Natural killer cell treated with Interleukin-12 subunit alpha and Interleukin-12 subunit beta and Interleukin-15 and Interleukin-18, amount 100 ng/mL, for 72 hours (primary cell): ENCODE measurements at regions not wholly inside any gene's neighbourhood (a gene's known extent, or its start where the extent isn't known, plus 50 kb on each side); places are given as distances from the start of the nearest gene placed in this dataset.
A peak's percentile ranks its signal among the peaks of the same experiment; 100 is the strongest.

Source experiments
- ATAC-seq, 2 donors: fragments of 150-1000 bp; cut with Tn5 transposase in 1 of 2; sonication (Bioruptor Pico), chemical (Tn5 transposase) in 1 of 2; 2 replicates each; pipeline ENCODE4 v1.10.0; 2021
- DNase-seq: peaks from one replicate; pipeline ENCODE4 v3.0.0; 2022; ENCODE audit warnings: low spot score
- H3K27ac Mint-ChIP-seq, 2 donors: 1 replicate in 1 of 2; 2 replicates in 1 of 2; pipeline ENCODE4 v1.8.0; 2022; ENCODE audit warnings: mixed read lengths in 2 of 2, mild to moderate bottlenecking in 1 of 2, moderate library complexity in 1 of 2
- H3K27me3 Mint-ChIP-seq, 2 donors: 1 replicate in 1 of 2; 2 replicates in 1 of 2; pipeline ENCODE4 v1.8.0; 2022; ENCODE audit warnings: mixed read lengths in 2 of 2
- H3K36me3 Mint-ChIP-seq: one replicate; pipeline ENCODE4 v1.8.0; 2022; ENCODE audit warnings: mixed read lengths
- H3K4me1 Mint-ChIP-seq, 2 donors: 1 replicate in 1 of 2; 2 replicates in 1 of 2; pipeline ENCODE4 v1.8.0; 2022; ENCODE audit warnings: low read depth in 2 of 2, mixed read lengths in 2 of 2, mild to moderate bottlenecking in 1 of 2
- H3K4me3 Mint-ChIP-seq: one replicate; pipeline ENCODE4 v1.8.0; 2022; ENCODE audit warnings: mixed read lengths
- H3K9me3 Mint-ChIP-seq: 2 replicates; pipeline ENCODE4 v1.8.0; 2022; ENCODE audit warnings: mixed read lengths

DNA sequence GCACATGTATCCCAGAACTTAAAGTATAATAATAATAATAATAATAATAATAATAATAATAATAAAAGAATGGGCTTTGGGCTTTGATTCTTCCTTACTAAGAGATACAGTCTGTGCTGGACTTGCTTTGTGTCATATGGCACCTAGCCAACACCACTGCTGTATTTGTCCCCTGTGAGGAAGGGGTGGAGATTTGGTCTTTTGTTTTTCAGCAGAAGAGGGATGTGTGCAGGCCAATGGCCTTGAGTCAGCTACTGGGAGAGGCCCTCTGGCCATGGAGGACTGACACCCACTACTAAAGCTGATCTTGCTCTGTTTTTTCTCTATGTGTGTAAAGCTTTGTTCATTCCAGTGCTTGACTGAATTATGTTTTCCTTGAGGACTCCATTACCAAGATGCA lies 573.0 kb upstream of the PCDH15 start:
- no peaks in the 10 kb centered on the region for H3K27me3 Mint-ChIP-seq
- no peak overlapping the region for H3K4me3 Mint-ChIP-seq
- H3K4me1 Mint-ChIP-seq, result no peaks in the 10 kb centered on the region

DNA sequence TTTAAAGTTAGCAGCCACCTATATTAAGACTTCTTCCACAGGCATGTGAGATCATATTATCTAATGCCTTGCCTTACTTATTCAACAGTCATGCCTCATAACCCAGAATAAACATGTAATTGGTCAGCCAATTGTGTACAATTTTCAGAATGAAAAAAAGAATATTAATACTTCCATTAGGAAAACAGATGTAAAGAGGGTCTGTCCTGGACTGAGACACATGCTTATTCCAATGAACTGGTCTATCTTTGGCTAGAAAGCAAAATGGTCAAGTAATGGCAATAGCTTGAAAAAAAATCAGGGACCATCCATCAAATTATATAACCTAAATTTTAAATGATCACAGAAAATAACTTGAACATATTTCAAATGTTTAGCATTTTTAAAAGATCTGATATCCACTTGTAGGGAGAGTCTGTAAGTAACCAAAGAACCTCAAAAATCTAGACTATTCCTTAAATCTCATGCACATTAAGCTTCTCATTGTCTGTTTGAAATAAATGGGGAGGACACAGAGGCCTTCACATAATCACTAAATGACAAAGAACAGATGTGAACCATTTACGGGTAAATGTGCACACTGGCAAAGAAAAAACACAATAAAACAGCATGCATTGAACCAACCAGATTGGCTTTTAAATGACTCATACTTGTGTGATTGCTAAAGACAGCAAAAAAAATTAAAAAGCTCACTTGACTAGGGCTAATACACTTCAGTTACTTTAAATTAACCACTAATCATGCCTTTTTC lies 568.8 kb upstream of the PCDH15 start:
- no peak for ATAC-seq
- Mint-ChIP-seq H3K36me3 (no peaks in the 10 kb centered on the region), H3K27ac (no peak overlapping the region), H3K4me1 (no peaks in the 10 kb centered on the region), H3K4me3 (no peak overlapping the region), H3K27me3 (no peaks in the 10 kb centered on the region), H3K9me3 (peaks cover 4% of the 10 kb centered on the region)
- DNase-seq, result no peak

More for the DNA sequence above, 573.0 kb upstream of the PCDH15 start:
- DNase-seq (no peak), ATAC-seq (no peak)
- Mint-ChIP-seq H3K9me3 (peaks cover 7% of the 10 kb centered on the region), H3K27ac (no peak overlapping the region), H3K36me3 (no peaks in the 10 kb centered on the region)

DNA sequence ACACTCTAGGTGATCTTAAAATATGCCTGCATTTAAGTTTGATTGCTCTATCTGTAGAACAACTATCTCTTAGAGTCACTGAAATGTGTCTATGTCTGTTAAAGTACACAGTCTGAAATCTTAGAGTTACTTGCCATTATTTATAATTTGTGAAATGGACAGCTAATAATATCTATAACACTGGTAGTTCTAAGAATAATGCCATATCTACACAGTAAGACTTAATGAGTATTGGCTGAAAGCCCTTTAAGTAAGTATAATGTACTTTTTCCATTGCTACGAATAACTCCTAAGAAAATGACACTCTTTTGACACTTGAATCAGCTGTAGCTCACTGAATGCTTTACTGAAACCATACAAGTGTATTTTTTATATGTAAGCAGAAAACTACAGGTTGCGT lies 567.4 kb upstream of the PCDH15 start:
- ATAC-seq (no peak), DNase-seq (no peak)
- H3K4me3 Mint-ChIP-seq, result no peak overlapping the region
- H3K36me3 Mint-ChIP-seq, result no peaks in the 10 kb centered on the region
- H3K9me3 Mint-ChIP-seq, result peaks cover 4% of the 10 kb centered on the region
- no peak overlapping the region for H3K27ac Mint-ChIP-seq
- no peaks in the 10 kb centered on the region for H3K27me3 Mint-ChIP-seq
- H3K4me1 Mint-ChIP-seq, result no peaks in the 10 kb centered on the region

DNA sequence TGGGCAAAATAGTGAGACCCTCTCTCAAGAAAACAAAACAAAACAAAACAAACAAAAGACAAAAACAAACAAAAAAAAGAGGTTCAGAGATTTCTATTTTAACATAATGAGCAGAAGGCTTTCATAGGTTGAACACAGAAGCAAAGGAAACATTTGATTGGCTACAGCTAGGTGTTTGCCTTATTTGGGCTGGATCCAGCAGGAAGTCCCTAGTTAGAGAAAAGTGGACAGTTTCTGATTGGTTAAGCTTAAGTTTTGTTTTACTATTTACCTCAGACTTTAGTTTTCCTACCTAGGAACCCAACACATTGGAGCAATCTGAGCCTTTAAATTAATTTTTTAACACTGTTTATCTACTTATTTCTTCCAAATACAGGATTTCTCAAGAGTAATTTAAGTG lies 566.5 kb upstream of the PCDH15 start:
- ATAC-seq, result no peak
- Mint-ChIP-seq H3K4me3 (no peak overlapping the region), H3K36me3 (no peaks in the 10 kb centered on the region)

DNA sequence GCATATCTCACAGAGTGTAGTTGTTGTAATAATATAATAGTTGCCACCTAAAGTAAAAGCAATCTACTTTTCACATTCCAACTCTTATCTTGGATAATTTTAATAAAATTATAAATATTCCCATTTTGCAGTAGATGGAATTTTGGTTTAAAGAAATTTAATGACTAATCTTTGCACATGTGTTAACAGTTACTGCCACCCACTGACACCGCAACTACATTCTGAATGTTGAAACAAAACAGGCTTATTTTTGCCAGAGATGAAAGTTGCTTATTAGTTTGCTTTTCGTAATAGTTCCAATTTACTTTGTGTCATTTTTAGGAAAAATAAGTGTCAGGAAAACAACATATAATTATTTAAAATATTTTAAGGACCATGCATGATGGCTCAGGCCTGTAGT lies 557.5 kb upstream of the PCDH15 start:
- Mint-ChIP-seq H3K4me3 (no peak overlapping the region), H3K4me1 (no peaks in the 10 kb centered on the region), H3K9me3 (peaks cover 7% of the 10 kb centered on the region), H3K27ac (no peak overlapping the region), H3K27me3 (no peaks in the 10 kb centered on the region), H3K36me3 (no peaks in the 10 kb centered on the region)
- DNase-seq (no peak), ATAC-seq (no peak)

More for the DNA sequence above, 566.5 kb upstream of the PCDH15 start:
- Mint-ChIP-seq H3K27me3 (no peaks in the 10 kb centered on the region), H3K4me1 (no peaks in the 10 kb centered on the region), H3K9me3 (peaks cover 4% of the 10 kb centered on the region), H3K27ac (no peak overlapping the region)
- no peak for DNase-seq

DNA sequence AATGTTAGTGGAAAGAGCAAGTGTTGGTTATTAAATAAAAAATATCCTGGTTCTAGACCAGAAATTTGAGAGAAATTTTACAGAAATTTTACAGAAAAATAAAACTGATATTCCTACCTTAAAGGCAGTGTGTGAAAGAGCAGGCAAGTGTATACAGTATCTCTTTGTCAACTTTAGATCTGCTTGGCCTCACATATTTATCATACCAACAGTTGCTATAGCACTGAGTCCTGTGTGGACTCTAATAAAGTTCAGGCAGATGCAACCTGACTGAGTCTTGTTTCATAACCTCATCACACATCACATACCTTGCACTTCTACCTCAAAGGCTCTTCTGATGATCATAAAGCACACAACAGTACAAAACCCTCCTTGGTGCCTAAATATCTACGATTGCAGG lies 552.4 kb upstream of the PCDH15 start:
- no peaks in the 10 kb centered on the region for H3K36me3 Mint-ChIP-seq
- H3K27ac Mint-ChIP-seq, result no peak overlapping the region
- H3K4me1 Mint-ChIP-seq, result no peaks in the 10 kb centered on the region
- no peak overlapping the region for H3K4me3 Mint-ChIP-seq
- H3K27me3 Mint-ChIP-seq, result no peaks in the 10 kb centered on the region
- DNase-seq (no peak), ATAC-seq (no peak)
- peaks cover 17% of the 10 kb centered on the region for H3K9me3 Mint-ChIP-seq

DNA sequence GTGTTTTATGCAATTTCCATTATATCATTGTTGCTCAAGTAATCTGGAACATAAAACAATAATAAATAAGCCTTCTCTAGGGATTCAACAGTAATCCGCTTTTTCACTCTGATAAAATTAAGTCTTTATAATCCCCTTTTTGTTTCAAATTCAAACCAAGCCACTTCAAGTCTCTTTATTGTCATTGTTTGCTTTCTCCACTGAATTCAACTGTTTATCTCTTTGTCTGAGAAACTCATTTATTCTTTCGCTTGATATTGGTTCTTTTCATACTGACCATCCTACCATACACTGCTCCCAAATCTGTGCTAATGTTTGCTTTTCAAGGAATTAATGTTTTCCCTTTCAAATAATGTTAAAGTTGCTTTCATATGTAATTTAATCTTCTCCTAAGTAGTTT lies 550.4 kb upstream of the PCDH15 start:
- H3K36me3 Mint-ChIP-seq, result no peaks in the 10 kb centered on the region
- no peaks in the 10 kb centered on the region for H3K4me1 Mint-ChIP-seq
- no peak overlapping the region for H3K27ac Mint-ChIP-seq
- DNase-seq, result no peak
- no peak for ATAC-seq
- no peaks in the 10 kb centered on the region for H3K27me3 Mint-ChIP-seq
- H3K9me3 Mint-ChIP-seq, result peaks cover 20% of the 10 kb centered on the region
- H3K4me3 Mint-ChIP-seq, result no peak overlapping the region

DNA sequence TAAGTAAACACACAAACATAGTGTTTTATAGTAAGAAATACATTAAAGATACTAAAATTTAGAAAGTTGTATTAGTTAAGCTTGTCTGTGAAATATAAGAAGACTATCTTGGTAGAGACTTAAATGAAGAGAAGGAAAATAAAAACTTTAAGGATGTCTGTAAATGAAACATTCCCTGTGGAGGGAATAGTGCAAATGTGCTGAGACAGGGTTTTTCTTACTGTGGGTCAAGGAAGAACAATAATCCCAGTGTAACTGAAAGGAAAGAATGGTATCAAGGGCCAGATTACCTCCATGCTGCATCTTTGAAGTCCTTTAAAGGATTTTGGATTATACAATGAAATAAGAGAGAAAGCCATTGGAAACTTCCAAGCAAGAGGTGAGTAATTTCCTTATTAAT lies 547.5 kb upstream of the PCDH15 start:
- no peak for ATAC-seq
- no peak for DNase-seq
- H3K27ac Mint-ChIP-seq, result no peak overlapping the region
- no peaks in the 10 kb centered on the region for H3K27me3 Mint-ChIP-seq
- H3K4me1 Mint-ChIP-seq, result no peaks in the 10 kb centered on the region
- H3K36me3 Mint-ChIP-seq, result no peaks in the 10 kb centered on the region
- peaks cover 14% of the 10 kb centered on the region for H3K9me3 Mint-ChIP-seq
- no peak overlapping the region for H3K4me3 Mint-ChIP-seq

DNA sequence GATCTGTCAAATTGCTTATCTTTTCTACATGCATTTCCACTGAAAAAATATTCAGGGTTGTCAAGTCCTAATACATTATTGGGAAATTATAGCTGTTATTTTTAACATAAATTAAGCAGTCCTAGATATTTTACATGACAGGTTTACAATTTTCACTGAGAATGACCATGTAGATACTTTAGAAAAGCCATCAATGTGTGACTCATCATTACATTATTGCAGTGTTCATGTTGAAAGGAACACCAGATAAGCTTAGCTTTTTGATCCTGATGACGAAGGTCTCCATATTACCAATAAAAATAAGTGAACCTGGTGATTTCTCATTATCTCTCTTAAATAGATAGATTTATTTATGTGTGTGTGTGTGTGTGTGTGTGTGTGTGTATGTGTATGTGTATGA lies 529.5 kb upstream of the PCDH15 start:
- H3K4me3 Mint-ChIP-seq, result no peak overlapping the region
- no peak for DNase-seq
- H3K27ac Mint-ChIP-seq, result no peak overlapping the region

DNA sequence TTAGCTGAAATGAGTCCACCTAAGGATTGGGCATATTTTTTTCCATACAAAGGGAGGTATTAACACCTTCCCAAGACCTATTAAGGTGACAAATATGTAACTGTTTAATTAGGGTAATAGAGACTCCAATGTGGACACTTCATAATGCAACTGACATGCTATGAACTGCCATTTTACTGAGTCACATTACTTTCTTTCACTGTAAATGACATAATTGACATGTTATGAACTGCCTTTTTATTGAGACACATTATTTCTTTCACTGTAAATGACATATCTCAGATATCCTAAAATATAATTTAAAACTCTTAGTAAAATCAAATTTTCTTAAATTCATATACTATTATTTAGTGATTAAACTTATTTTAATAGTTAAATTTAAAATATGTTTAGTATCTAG lies 528.8 kb upstream of the PCDH15 start:
- DNase-seq, result no peak
- Mint-ChIP-seq H3K36me3 (peaks cover 6% of the 10 kb centered on the region), H3K27me3 (no peaks in the 10 kb centered on the region), H3K4me1 (no peaks in the 10 kb centered on the region), H3K9me3 (peaks cover 16% of the 10 kb centered on the region), H3K4me3 (no peak overlapping the region), H3K27ac (no peak overlapping the region)
- ATAC-seq, result no peak

More for the DNA sequence above, 529.5 kb upstream of the PCDH15 start:
- no peak for ATAC-seq
- peaks cover 16% of the 10 kb centered on the region for H3K9me3 Mint-ChIP-seq
- peaks cover 2% of the 10 kb centered on the region for H3K36me3 Mint-ChIP-seq
- no peaks in the 10 kb centered on the region for H3K27me3 Mint-ChIP-seq
- H3K4me1 Mint-ChIP-seq, result no peaks in the 10 kb centered on the region

DNA sequence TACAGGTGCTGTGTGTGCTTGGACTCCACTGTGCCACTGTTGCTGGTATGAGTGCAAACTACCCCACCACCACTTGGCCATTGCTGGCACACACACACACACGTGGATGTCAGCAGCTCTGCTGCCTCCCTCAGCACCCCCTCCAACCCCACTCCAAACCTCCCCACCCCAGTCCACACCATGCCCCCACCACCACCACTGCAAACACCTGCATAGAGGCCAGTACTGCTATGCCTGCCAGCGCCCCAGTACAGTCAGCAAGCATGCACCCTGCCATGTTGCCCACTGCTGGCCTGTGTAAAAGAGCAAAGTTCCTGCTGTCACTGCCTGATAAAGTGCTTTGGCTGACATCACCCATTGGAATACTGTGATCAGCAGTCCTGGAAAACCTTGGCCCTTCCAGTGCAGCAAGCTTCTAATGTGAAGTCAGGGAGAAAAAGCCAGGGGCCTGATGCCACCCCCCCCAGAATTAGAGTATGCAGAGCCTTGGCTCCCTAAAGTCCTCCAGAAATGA lies 519.2 kb upstream of the PCDH15 start:
- no peak overlapping the region for H3K4me3 Mint-ChIP-seq
- no peaks in the 10 kb centered on the region for H3K4me1 Mint-ChIP-seq
- H3K27me3 Mint-ChIP-seq, result no peaks in the 10 kb centered on the region
- ATAC-seq, result peak in 1 of 2 donors; percentile 33
- no peak for DNase-seq
- H3K36me3 Mint-ChIP-seq, result peaks cover 16% of the 10 kb centered on the region
- peaks cover 15% of the 10 kb centered on the region for H3K9me3 Mint-ChIP-seq
- no peak overlapping the region for H3K27ac Mint-ChIP-seq

DNA sequence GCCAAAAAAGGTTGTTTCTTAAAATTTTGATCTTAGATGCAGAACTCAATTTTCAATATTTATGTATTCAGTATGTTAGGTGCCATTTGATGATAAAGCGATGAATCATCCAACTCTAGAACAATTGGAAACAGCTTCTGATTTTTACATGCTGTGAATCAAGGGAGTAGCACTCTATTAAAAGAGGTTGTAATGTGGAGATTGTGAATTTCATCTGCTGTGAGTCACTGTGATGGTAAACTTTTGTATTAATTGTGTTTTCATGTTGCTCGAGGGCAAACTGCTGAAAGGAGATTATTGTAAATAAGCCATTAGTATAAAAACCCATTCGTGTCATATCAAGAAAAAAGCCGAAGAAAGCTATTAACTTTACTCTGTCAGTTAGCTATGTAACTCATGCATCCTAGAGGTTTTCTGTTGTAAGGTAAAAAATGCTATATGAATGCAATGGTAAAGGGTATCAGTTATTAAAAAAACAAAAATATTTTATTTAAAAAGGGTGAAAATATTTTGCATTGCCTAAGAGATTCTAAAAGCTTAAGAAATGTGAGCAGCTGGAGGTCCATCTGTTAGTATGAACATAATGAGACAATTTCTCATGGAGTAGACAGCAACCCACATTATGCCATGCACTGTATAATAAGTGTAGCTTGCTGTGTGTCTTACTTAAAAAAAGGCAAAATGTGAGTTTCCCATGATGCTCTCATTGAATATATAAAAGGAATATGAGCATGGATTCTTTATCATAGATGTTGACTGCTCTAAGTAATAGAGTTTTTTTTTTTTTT lies 511.0 kb upstream of the PCDH15 start:
- Mint-ChIP-seq H3K4me1 (no peaks in the 10 kb centered on the region), H3K9me3 (peaks cover 12% of the 10 kb centered on the region)

DNA sequence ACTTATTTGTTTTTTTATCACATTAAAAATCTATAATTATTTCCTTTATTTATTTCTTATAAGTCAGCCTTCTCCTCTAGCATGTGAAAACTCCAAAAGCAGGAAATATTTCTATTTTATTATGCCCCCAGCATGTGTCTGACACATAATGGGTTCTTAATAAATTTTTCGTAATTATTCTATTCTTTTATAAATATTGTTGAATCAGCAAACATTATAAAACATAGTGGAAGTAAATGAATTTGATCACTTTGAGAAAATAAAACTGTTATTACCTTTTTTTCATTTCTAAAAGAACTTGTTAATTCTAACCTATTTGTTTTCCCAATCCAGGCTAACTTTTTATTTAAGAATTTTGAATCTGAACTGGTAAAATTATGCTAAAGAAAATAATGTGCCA lies 509.1 kb upstream of the PCDH15 start:
- ATAC-seq (no peak), DNase-seq (no peak)
- Mint-ChIP-seq H3K27ac (no peak overlapping the region), H3K9me3 (peaks cover 12% of the 10 kb centered on the region), H3K4me3 (no peak overlapping the region), H3K36me3 (no peaks in the 10 kb centered on the region), H3K27me3 (no peaks in the 10 kb centered on the region), H3K4me1 (no peaks in the 10 kb centered on the region)

More for the DNA sequence above, 511.0 kb upstream of the PCDH15 start:
- no peak overlapping the region for H3K4me3 Mint-ChIP-seq
- no peak overlapping the region for H3K27ac Mint-ChIP-seq
- no peaks in the 10 kb centered on the region for H3K27me3 Mint-ChIP-seq
- H3K36me3 Mint-ChIP-seq, result no peaks in the 10 kb centered on the region
- DNase-seq (no peak), ATAC-seq (no peak)

DNA sequence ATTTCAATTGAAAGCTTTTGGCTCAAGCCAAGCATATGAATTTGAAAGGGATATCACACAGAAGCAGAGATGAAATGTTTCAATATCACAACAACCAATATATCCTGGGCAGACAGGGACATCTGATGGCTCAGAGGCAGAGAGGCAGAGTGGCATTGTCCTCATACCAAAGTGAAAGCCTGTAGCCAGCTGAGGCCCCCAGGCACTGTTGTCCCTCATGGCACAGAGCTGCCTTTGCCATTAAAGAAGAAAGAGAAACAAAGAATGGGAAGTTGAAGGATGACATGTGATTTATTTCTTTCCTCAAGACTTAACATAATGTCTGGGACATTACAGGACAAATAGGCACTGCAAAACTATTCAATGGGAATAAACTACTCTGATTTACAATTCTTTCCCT lies 504.3 kb upstream of the PCDH15 start:
- H3K9me3 Mint-ChIP-seq, result peaks cover 4% of the 10 kb centered on the region
- ATAC-seq, result no peak

More for the DNA sequence above, 504.3 kb upstream of the PCDH15 start:
- Mint-ChIP-seq H3K27me3 (no peaks in the 10 kb centered on the region), H3K4me3 (no peak overlapping the region), H3K4me1 (no peaks in the 10 kb centered on the region), H3K27ac (no peak overlapping the region), H3K36me3 (no peaks in the 10 kb centered on the region)
- no peak for DNase-seq
